DMS79 (cell line): ENCODE measurements at regions not wholly inside any gene's neighbourhood (a gene's known extent, or its start where the extent isn't known, plus 50 kb on each side); places are given as distances from the start of the nearest gene placed in this dataset.

Experiments
- DNase-seq: peaks from one replicate; lab custom pipeline; 2025; lab: John Stamatoyannopoulos, UW

- DNase-seq = no peak
These were observed 203.7 kb downstream of the ABHD5 start for GRCh38 chr3:43894176-43895049.

- DNase-seq = no peak
These were observed 204.8 kb downstream of the ABHD5 start for GRCh38 chr3:43895573-43895972.

- no peak for DNase-seq
These were observed 211.7 kb downstream of the ABHD5 start for GRCh38 chr3:43902415-43902814.

GRCh38 chr3:43905157-43905556 lies 214.4 kb downstream of the ABHD5 start:
- DNase-seq = no peak

- DNase-seq = no peak
These were observed 216.2 kb downstream of the ABHD5 start for GRCh38 chr3:43906849-43907507.

GRCh38 chr3:43907508-43907858 lies 216.7 kb downstream of the ABHD5 start:
- DNase-seq = no peak

GRCh38 chr3:43908456-43908855 lies 217.7 kb downstream of the ABHD5 start:
- no peak for DNase-seq

- DNase-seq = no peak
These were observed 218.4 kb downstream of the ABHD5 start for GRCh38 chr3:43909149-43909548.

GRCh38 chr3:43910750-43911149 lies 220.0 kb downstream of the ABHD5 start:
- no peak for DNase-seq

- DNase-seq = no peak
These were observed 222.6 kb downstream of the ABHD5 start for GRCh38 chr3:43913036-43913948.

- DNase-seq = no peak
These were observed 223.5 kb downstream of the ABHD5 start for GRCh38 chr3:43914269-43914668.

- DNase-seq = no peak
These were observed 224.8 kb downstream of the ABHD5 start for GRCh38 chr3:43915546-43915945.

GRCh38 chr3:43917361-43917760 lies 226.6 kb downstream of the ABHD5 start:
- DNase-seq = no peak

GRCh38 chr3:43919029-43919428 lies 228.3 kb downstream of the ABHD5 start:
- DNase-seq = no peak

GRCh38 chr3:43921056-43921648 lies 230.4 kb downstream of the ABHD5 start:
- DNase-seq = no peak

- no peak for DNase-seq
These were observed 231.6 kb downstream of the ABHD5 start for GRCh38 chr3:43922374-43922773.

GRCh38 chr3:43923104-43923882 lies 232.6 kb downstream of the ABHD5 start:
- DNase-seq = no peak

GRCh38 chr3:43926055-43926454 lies 235.3 kb downstream of the ABHD5 start:
- DNase-seq = no peak

- no peak for DNase-seq
These were observed 242.2 kb downstream of the ABHD5 start for GRCh38 chr3:43932921-43933320.

GRCh38 chr3:43948013-43948412 lies 257.3 kb downstream of the ABHD5 start:
- no peak for DNase-seq

- DNase-seq = no peak
These were observed 258.9 kb downstream of the ABHD5 start for GRCh38 chr3:43949594-43949993.
